ENCODE measurements at regions not wholly inside any gene's neighbourhood (a gene's known extent, or its start where the extent isn't known, plus 50 kb on each side); places are given as distances from the start of the nearest gene placed in this dataset.

DNA sequence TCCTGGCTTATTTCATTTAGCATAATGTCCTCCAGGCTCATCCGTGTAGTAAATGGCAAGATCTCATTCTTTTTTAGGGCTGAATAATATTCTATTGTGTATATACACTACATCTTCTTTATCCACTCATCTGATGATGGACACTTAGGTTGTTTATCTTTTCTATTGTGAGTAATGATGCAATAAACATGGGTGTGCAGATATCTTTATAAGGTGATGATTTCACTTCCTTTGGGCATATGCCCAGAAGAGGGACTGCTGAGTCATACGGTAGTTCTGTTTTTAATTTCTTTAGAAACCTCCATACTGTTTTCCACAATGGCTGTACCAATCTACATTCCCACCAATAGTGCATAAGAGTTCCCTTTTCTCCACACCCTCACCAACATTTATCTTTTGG lies 317.6 kb upstream of the CNKSR2 start:
- TF ChIP-seq, protein P1, sequence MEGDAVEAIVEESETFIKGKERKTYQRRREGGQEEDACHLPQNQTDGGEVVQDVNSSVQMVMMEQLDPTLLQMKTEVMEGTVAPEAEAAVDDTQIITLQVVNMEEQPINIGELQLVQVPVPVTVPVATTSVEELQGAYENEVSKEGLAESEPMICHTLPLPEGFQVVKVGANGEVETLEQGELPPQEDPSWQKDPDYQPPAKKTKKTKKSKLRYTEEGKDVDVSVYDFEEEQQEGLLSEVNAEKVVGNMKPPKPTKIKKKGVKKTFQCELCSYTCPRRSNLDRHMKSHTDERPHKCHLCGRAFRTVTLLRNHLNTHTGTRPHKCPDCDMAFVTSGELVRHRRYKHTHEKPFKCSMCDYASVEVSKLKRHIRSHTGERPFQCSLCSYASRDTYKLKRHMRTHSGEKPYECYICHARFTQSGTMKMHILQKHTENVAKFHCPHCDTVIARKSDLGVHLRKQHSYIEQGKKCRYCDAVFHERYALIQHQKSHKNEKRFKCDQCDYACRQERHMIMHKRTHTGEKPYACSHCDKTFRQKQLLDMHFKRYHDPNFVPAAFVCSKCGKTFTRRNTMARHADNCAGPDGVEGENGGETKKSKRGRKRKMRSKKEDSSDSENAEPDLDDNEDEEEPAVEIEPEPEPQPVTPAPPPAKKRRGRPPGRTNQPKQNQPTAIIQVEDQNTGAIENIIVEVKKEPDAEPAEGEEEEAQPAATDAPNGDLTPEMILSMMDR (IDR thresholded peaks at IDR 0.05; ENCODE audit: control insufficient read depth, insufficient read depth, low read depth, low read length, missing control alignments): no peak
- DNase-seq (ENCODE audit: low read depth): no peak
- H3K4me3 ChIP-seq (ENCODE audit: control insufficient read depth, low read depth, low read length): no peak overlapping the region

DNA sequence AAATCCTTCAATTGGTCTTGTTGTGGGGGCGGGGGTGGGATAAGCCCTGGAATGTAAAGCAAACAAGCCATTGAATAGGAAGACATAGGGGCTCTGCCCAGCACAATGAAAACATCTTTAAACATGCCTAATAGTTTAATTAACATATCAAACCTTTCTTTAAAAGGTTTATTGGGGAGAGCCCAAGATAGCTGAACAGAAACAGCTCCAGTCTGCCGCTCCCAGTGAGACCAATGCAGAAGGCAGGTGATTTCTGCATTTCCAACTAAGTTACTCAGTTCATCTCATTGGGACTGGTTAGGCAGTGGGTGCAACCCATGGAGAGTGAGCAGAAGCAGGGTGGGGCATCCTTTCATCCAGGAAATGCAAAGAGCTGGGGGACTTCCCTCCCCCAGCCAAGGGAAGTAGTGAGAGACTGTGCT lies 327.2 kb upstream of the CNKSR2 start:
- no peak for DNase-seq (ENCODE audit: low read depth)
- TF ChIP-seq, protein P1 (IDR thresholded peaks at IDR 0.05; ENCODE audit: control insufficient read depth, insufficient read depth, low read depth, low read length, missing control alignments): no peak
- H3K4me3 ChIP-seq (ENCODE audit: control insufficient read depth, low read depth, low read length): no peak overlapping the region

DNA sequence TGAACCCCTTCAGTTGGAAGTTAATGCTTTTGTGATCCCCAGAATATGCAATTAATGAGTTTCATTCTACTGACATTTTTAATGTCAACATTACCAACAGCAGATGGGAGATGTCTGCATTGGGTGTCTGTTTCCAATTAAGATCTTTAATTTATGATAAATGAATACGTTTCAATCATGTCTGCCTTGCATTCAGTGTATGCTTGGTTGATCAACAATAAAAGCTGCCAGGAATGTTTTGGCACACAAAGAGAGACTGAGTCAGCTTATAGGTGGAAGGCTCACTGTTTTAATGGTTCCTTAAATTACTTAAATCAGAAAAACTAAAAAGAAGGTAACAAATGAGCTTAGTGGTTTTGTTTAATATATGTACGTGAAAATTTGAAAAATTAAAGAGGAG lies 359.9 kb upstream of the CNKSR2 start:
- TF ChIP-seq, protein P1 (IDR thresholded peaks at IDR 0.05; ENCODE audit: control insufficient read depth, insufficient read depth, low read depth, low read length, missing control alignments): no peak
- no peak overlapping the region for H3K4me3 ChIP-seq (ENCODE audit: control insufficient read depth, low read depth, low read length)
- DNase-seq (ENCODE audit: low read depth): no peak

DNA sequence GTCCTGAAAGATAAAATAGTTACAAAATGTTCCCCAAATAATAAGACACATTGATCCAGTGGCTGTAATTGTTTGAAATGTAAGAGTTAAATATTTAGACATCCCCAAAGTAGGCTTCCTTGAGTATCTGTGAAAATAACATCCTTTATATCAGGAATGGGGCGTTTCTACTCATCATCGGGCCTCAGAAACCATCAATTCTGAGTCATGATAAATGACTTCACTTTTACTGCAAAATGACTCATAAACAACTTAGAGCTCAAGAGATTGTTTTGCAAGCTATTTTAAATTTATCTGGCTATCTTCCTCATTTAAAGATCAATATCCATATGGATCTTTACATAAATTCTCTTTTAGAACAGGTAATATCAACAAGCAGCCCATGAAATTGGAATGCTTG lies 369.4 kb upstream of the CNKSR2 start:
- TF ChIP-seq, protein P1 (IDR thresholded peaks at IDR 0.05; ENCODE audit: control insufficient read depth, insufficient read depth, low read depth, low read length, missing control alignments): no peak
- DNase-seq (ENCODE audit: low read depth): no peak
- H3K4me3 ChIP-seq (ENCODE audit: control insufficient read depth, low read depth, low read length): no peak overlapping the region

DNA sequence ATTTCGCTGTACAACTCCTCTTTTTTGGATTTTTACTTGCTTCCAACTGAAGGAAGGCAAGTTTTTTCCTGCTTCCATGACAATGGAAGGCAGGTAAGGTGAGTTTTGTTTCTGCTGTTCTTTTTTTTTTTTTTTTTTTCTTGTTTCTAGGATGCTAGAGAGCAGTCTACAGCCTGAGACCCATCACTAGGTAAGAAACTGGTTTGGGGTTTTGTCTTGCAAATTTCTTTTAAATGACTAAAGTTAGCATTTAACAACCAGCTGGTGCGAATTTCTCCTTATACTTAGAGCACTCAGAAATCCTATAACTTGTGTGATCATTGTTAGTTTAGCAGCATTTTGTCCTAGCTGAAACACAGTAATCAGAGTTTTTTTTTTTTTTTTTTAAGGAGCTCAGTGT lies 378.4 kb upstream of the CNKSR2 start:
- no peak overlapping the region for H3K4me3 ChIP-seq (ENCODE audit: control insufficient read depth, low read depth, low read length)
- no peak for DNase-seq (ENCODE audit: low read depth)
- TF ChIP-seq, protein P1 (IDR thresholded peaks at IDR 0.05; ENCODE audit: control insufficient read depth, insufficient read depth, low read depth, low read length, missing control alignments): no peak

DNA sequence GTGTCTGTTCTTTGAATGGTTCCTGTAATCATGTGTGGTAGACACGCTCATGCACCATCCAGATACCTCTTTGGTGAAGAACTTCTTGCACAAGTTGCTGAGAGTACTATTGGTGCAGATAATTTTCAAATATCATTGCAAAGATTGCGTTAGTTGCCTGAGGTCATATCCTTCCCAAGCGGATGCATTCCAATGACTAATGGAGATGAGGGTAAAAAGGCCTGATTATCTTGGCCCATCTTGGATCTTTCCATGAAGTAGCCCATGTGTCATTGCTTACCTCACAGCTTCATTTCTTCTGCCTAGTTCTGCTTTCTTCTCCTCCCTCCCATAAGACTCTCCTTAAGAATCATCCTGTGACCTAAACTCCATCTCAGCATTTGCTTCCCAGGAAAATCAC lies 384.9 kb upstream of the CNKSR2 start:
- TF ChIP-seq, protein P1 (IDR thresholded peaks at IDR 0.05; ENCODE audit: control insufficient read depth, insufficient read depth, low read depth, low read length, missing control alignments): no peak
- H3K4me3 ChIP-seq (ENCODE audit: control insufficient read depth, low read depth, low read length): no peak overlapping the region
- no peak for DNase-seq (ENCODE audit: low read depth)

DNA sequence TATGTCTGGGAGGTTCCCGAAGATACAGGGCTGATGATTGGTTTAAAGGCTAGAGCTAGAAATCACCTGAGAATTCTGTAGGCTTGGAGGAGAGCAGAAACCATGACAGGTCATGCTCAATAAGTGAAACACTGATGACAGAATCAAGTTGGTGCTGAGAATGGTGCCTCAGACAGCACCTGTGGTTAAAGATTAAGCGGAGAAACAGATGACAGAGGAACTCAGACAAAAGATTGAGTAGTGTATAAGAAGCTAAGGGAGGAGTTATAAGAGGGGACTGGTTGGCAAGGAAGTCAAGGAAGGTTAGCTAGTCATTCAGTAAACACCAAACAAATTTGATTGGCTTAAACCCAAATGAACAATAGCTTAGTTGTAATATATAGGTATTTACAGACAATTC lies 385.4 kb upstream of the CNKSR2 start:
- DNase-seq (ENCODE audit: low read depth): no peak
- H3K4me3 ChIP-seq (ENCODE audit: control insufficient read depth, low read depth, low read length): no peak overlapping the region
- TF ChIP-seq, protein P1 (IDR thresholded peaks at IDR 0.05; ENCODE audit: control insufficient read depth, insufficient read depth, low read depth, low read length, missing control alignments): no peak
